AG04450 (cell line): ENCODE measurements at regions not wholly inside any gene's neighbourhood (a gene's known extent, or its start where the extent isn't known, plus 50 kb on each side); places are given as distances from the start of the nearest gene placed in this dataset.

ENCODE experiments used
- CTCF ChIA-PET: fragments of 300-600, 350-600 bp; formaldehyde crosslinking; extraction: SDS; loops from one replicate; lab custom pipeline; 2022; ENCODE audit warnings: antibody characterized with exemption, inconsistent platforms; lab: Charles Lee
- POLR2A ChIA-PET: fragments of 350-600 bp; formaldehyde crosslinking; extraction: SDS; loops from one replicate; lab custom pipeline; 2021; ENCODE audit warnings: antibody characterized with exemption, inconsistent platforms; lab: Yijun Ruan, JAX
- DNase-seq: peaks from one replicate; pipeline ENCODE4 v3.0.0-alpha.2; 2011; ENCODE audit warnings: low read depth, low spot score
- H3K27ac ChIP-seq: one replicate; pipeline ENCODE4 v1.5.1; 2012; ENCODE audit warnings: low read depth, low read length, control low read depth
- H3K27me3 ChIP-seq: one replicate; pipeline ENCODE4 v1.6.0; 2012; ENCODE audit warnings: low read length; ENCODE audit not compliant: control insufficient read depth, insufficient read depth
- H3K4me3 ChIP-seq: 2 replicates; pipeline ENCODE4 v1.5.1; 2011; ENCODE audit warnings: mild to moderate bottlenecking, low read depth, low read length, control low read depth
- H3K9me3 ChIP-seq: 2 replicates; pipeline ENCODE4 v1.5.1; 2012; ENCODE audit warnings: low read length; ENCODE audit not compliant: control insufficient read depth, insufficient read depth
- TF ChIP-seq, protein P1 (sequence below): IDR thresholded peaks from 2 replicates; pipeline ENCODE4 v1.5.1; 2011; ENCODE audit warnings: low read depth, low read length, control low read depth, inconsistent platforms

DNA sequence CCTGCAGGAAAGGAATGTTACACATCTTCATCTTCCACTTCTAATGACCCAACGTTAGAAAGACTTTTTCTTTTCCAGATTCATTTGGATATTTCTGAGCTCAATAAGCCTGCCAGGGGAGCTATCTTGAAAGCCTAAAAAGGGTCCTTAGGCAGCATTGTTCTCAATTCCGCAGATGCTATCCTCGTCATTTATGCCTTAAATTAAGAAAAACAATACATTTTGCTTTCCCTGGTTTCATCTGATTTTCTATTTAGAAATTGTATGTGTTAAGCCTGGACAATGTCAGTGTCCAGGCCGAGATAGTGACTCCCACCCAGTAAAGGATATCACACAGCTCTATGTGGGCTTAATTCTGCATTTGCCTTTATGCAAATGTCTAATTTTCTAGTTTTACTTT is 721.3 kb downstream of the DIAPH3 start:
- CTCF ChIA-PET: no interaction called here
- Histone ChIP-seq H3K27ac (no peak overlapping the region), H3K4me3 (no peak overlapping the region), H3K9me3 (peaks cover 7% of the 10 kb centered on the region; the same call in 1 of the 2 replicates), H3K27me3 (no peaks in the 10 kb centered on the region)
- TF ChIP-seq, protein P1, sequence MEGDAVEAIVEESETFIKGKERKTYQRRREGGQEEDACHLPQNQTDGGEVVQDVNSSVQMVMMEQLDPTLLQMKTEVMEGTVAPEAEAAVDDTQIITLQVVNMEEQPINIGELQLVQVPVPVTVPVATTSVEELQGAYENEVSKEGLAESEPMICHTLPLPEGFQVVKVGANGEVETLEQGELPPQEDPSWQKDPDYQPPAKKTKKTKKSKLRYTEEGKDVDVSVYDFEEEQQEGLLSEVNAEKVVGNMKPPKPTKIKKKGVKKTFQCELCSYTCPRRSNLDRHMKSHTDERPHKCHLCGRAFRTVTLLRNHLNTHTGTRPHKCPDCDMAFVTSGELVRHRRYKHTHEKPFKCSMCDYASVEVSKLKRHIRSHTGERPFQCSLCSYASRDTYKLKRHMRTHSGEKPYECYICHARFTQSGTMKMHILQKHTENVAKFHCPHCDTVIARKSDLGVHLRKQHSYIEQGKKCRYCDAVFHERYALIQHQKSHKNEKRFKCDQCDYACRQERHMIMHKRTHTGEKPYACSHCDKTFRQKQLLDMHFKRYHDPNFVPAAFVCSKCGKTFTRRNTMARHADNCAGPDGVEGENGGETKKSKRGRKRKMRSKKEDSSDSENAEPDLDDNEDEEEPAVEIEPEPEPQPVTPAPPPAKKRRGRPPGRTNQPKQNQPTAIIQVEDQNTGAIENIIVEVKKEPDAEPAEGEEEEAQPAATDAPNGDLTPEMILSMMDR: no peak
- no peak for DNase-seq
- POLR2A ChIA-PET: no interaction called here

DNA sequence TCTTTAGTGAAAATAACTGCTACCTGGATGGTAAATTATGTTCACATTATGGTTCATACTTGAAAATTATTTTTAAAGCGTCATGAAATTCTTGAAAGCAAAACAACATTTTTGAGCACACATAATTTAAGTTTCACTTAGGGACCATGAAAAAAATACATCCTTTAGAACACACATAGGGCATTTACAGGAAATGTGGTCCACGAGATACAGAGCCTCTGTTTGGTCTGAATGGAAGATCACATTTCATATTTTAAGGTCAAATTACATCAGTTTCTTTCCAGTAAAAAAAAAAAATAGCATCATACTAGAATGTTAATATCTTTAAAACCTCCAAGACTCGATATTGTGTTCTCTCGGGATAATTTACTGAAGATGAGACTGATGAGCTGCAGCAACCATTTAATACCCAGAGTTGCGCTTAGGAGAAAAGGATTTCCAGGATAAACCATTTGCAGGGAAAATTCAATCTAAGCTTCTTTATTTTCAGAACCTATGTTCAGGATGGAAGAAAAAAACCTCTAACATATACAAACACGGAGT is 720.7 kb downstream of the DIAPH3 start:
- no peak for DNase-seq
- Histone ChIP-seq H3K27ac (no peak overlapping the region), H3K4me3 (no peak overlapping the region), H3K27me3 (no peaks in the 10 kb centered on the region), H3K9me3 (peaks cover 7% of the 10 kb centered on the region; the same call in 1 of the 2 replicates)
- ChIA-PET POLR2A (interaction anchor here (0.6 kb wide), 1 partner anchor 21 kb away, joined by 6 read pairs; no protein-coding TSS in a partner anchor), CTCF (no interaction called here)
- TF ChIP-seq, protein P1: no peak

DNA sequence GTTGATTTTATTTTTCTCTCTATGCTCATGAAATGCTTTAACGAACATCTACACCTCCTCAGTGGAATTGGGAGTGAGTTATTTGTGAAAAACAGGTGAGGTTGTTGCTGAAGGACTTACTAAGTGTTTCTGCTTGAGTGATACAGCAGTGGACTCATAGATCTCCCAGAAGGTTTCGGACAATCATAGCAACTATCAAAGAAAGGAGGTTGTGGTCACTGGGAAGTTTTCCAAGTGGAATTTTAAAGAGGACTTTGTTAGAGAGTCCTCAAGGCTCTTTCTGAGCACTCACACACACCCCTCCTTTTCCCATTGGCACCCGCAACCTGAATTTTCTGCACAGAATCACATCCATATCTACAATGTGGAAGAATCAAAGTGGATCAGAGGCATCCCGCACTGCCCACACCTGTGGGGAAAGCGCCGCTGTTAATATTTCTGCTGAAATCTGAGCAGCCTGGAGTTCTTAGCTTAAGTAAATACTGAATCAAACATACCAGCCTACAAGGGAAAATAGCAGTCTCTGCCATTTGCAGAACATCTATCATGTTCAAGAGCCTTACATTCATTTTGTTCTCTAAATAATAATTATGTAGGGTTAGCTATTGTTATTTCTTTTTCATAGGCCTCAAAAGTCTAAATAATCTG is 719.4 kb downstream of the DIAPH3 start:
- Histone ChIP-seq H3K27me3 (no peaks in the 10 kb centered on the region), H3K27ac (no peak overlapping the region), H3K4me3 (no peak overlapping the region), H3K9me3 (peaks cover 7% of the 10 kb centered on the region; the same call in 1 of the 2 replicates)
- TF ChIP-seq, protein P1: no peak
- no peak for DNase-seq
- ChIA-PET POLR2A (no interaction called here), CTCF (no interaction called here)

DNA sequence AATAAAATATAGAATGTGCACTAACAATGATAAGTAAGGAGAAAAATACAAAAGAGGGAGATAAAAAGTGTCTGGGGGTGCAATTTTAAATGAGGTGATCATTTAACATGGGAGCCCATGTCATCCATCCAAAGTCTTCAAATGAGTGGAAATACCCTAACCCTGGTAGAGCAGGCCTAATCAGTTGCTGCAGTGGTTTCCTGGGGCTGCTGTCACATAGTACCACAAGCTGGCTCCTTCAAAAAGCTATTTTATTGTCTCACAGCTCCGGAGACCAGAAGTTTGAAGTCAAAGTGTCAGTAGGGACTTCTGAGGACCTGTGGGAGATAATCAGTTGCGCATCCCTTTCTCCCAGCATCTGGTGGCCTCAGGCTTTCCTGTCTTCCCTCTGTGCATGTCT is 717.9 kb downstream of the DIAPH3 start:
- POLR2A ChIA-PET: no interaction called here
- CTCF ChIA-PET: no interaction called here
- Histone ChIP-seq H3K4me3 (no peak overlapping the region), H3K27me3 (no peaks in the 10 kb centered on the region), H3K27ac (no peak overlapping the region), H3K9me3 (no peaks in the 10 kb centered on the region)
- DNase-seq: no peak
- TF ChIP-seq, protein P1: no peak

DNA sequence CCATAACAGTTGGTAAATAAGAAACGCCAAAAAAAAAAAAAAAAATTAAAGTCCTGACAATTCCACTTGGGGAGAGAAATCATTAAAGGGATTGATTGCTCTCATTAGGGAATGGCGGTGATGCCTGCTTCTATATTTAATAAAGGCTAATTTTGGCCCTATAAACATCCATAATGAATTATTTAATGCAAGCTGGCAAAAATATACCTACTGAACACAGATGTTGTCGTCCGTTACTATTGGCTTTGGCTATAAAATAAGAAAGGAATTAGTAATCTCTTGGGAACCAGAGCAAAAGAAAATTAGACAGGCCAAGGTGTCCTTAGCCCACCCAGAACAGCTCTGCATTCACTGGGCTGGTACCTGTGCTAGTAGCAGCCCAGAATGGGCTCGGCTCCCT is 717.3 kb downstream of the DIAPH3 start:
- Histone ChIP-seq H3K27me3 (no peaks in the 10 kb centered on the region), H3K9me3 (no peaks in the 10 kb centered on the region), H3K4me3 (no peak overlapping the region), H3K27ac (no peak overlapping the region)
- TF ChIP-seq, protein P1: no peak
- ChIA-PET CTCF (interaction anchor here (0.8 kb wide), 1 partner anchor 13 kb away, joined by 3 read pairs; no protein-coding TSS in a partner anchor), POLR2A (no interaction called here)
- no peak for DNase-seq
